Type B pancreatic cell (in vitro differentiated cells): ENCODE measurements at regions not wholly inside any gene's neighbourhood (a gene's known extent, or its start where the extent isn't known, plus 50 kb on each side); places are given as distances from the start of the nearest gene placed in this dataset.
"Not testable (repeated sequence)": the region's sequence is repeated elsewhere in the genome, so short reads cannot be mapped to it uniquely, and the experiment has no call there.

Experiments used
- DNase-seq: peaks from one replicate; pipeline ENCODE4 v3.0.0; 2021; ENCODE audit warnings: mixed read lengths; ENCODE audit not compliant: unreplicated experiment; ENCODE audit errors: extremely low spot score
- H3K27ac Mint-ChIP-seq: 2 replicates; pipeline ENCODE4 v1.8.0; 2021; ENCODE audit warnings: mild to moderate bottlenecking, mixed read lengths
- H3K27me3 Mint-ChIP-seq: 2 replicates; pipeline ENCODE4 v1.8.0; 2021; ENCODE audit warnings: mixed read lengths
- H3K36me3 Mint-ChIP-seq: 2 replicates; pipeline ENCODE4 v1.8.0; 2021; ENCODE audit warnings: mixed read lengths
- H3K4me1 Mint-ChIP-seq: one replicate; pipeline ENCODE4 v1.8.0; 2021; ENCODE audit warnings: mixed read lengths; ENCODE audit not compliant: unreplicated experiment
- H3K4me3 Mint-ChIP-seq: 2 replicates; pipeline ENCODE4 v1.8.0; 2021; ENCODE audit warnings: mild to moderate bottlenecking, mixed read lengths
- H3K9me3 Mint-ChIP-seq: 2 replicates; pipeline ENCODE4 v1.8.0; 2021; ENCODE audit warnings: mixed read lengths
- TF ChIP-seq, protein P1 (sequence below): fragments of 200-600 bp; sonication (generic); conservative IDR thresholded peaks from 2 replicates; pipeline ENCODE4 v1.5.0; 2021; ENCODE audit warnings: antibody characterized with exemption, mild to moderate bottlenecking

DNA sequence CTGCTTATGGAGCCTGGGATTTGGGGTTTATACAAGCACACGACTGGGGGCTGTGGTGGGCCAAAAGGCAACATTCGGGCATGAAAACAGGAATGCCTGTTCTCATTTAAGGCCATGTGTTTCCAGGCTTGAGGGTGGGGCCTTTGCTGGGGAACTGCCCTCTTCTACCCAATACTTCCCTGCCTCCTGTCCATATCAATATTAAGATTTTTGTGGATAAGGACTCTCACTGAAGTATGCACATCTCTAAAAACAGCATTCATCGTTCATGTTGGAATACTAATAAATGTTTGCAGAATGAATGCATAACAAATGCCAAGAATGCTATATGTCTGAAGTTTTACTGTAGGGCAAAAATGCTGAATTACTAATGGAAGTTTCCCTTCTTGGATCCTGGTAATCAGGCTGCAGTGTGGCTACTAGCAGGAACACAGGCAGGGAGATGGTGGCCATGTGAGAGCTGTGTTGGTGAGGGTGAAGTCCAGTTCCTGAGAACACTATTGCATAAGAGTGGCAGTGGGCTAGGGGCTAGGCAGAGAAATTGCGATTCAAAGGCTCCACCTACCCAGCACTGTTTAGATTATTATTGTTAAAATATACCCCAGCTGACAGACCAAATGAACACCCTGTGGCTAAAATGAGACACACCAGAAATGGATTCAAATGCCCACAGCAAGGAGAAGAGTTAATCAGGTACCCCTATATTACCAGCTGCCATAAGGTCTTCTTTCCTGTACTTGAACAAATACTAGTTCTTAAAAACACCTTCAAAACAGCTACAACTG lies 644.3 kb downstream of the EPM2A start:
- H3K9me3 Mint-ChIP-seq, result peaks cover 3% of the 10 kb centered on the region
- no peak overlapping the region for H3K27ac Mint-ChIP-seq
- H3K4me3 Mint-ChIP-seq, result no peak overlapping the region
- H3K4me1 Mint-ChIP-seq, result no peaks in the 10 kb centered on the region
- TF ChIP-seq, protein P1, sequence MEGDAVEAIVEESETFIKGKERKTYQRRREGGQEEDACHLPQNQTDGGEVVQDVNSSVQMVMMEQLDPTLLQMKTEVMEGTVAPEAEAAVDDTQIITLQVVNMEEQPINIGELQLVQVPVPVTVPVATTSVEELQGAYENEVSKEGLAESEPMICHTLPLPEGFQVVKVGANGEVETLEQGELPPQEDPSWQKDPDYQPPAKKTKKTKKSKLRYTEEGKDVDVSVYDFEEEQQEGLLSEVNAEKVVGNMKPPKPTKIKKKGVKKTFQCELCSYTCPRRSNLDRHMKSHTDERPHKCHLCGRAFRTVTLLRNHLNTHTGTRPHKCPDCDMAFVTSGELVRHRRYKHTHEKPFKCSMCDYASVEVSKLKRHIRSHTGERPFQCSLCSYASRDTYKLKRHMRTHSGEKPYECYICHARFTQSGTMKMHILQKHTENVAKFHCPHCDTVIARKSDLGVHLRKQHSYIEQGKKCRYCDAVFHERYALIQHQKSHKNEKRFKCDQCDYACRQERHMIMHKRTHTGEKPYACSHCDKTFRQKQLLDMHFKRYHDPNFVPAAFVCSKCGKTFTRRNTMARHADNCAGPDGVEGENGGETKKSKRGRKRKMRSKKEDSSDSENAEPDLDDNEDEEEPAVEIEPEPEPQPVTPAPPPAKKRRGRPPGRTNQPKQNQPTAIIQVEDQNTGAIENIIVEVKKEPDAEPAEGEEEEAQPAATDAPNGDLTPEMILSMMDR, result no peak
- DNase-seq, result no peak
- peaks cover 8% of the 10 kb centered on the region for H3K27me3 Mint-ChIP-seq
- H3K36me3 Mint-ChIP-seq, result no peaks in the 10 kb centered on the region

DNA sequence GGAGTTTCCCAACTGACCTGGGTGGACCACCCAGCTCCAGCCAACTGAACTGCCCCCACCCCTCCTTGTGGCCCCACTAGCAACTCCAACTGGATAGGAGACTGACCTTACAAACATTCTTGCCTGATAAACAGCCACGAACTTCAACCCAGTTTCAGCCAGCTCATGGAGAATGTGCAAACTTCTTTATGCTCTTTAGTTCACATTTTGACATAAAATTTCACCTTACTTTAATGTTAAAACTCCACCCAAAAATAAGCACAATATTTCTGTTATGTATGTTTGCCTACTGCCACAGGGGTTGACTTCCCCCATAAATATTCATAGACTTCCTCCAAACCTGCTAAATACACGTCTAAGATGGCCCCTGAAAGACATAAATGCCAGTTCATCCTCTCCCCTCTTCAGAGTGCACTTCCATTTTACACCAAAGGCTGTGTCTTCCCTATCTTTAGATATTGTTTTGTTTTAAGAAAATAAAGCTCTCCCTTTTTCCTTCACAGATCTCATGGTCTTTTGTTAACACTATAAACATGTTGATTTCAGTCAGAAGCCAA lies 643.7 kb downstream of the EPM2A start:
- Mint-ChIP-seq H3K9me3 (peaks cover 5% of the 10 kb centered on the region), H3K27ac (no peak overlapping the region), H3K4me1 (no peaks in the 10 kb centered on the region), H3K27me3 (peaks cover 8% of the 10 kb centered on the region), H3K36me3 (no peaks in the 10 kb centered on the region), H3K4me3 (no peak overlapping the region)
- no peak for DNase-seq
- TF ChIP-seq, protein P1, result no peak

DNA sequence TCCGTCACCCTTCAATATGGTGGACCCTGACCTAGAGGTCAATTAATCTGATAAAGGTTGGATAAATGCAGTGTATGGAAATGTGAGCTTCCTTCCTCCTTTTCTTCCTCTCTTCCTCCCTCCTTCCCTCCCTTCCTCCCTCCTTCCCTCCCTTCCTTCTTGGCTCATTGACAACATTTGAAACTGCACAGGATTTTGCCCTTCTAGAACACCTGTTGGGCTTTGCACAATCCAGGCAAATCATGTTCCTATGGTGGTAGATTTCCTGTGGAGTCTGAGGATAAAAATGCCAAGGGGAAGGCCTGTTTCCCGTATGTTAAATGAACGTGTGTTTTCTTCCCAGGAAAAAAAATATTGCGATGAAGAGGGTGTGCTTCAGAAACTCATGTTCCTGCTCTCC lies 642.8 kb downstream of the EPM2A start:
- Mint-ChIP-seq H3K27ac (no peak overlapping the region), H3K36me3 (no peaks in the 10 kb centered on the region), H3K4me1 (no peaks in the 10 kb centered on the region), H3K4me3 (no peak overlapping the region), H3K9me3 (peaks cover 5% of the 10 kb centered on the region), H3K27me3 (peaks cover 8% of the 10 kb centered on the region)
- DNase-seq, result no peak
- TF ChIP-seq, protein P1, result no peak

DNA sequence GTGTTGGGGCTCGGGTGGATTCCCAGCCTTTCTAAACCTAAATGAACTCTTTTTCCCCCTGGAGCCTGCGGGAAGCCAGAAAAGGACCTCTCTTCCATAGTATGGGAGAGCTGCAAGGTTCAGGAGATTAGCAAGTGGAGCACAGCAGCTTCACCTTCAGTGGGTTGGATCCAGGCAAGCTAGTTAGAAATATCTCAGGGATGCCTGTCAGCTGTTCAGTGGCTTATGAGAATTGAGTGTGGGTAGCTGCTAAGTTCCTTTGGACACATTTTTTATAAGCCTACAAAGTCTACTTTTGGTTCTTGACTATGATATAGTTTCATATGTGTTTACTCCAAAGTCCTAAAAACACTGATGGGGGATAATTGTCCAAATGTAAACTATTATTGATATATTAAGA lies 642.1 kb downstream of the EPM2A start:
- H3K4me3 Mint-ChIP-seq, result no peak overlapping the region
- TF ChIP-seq, protein P1, result no peak
- no peak for DNase-seq
- H3K4me1 Mint-ChIP-seq, result no peaks in the 10 kb centered on the region
- peaks cover 8% of the 10 kb centered on the region for H3K27me3 Mint-ChIP-seq
- H3K9me3 Mint-ChIP-seq, result peaks cover 5% of the 10 kb centered on the region
- H3K36me3 Mint-ChIP-seq, result no peaks in the 10 kb centered on the region
- no peak overlapping the region for H3K27ac Mint-ChIP-seq

DNA sequence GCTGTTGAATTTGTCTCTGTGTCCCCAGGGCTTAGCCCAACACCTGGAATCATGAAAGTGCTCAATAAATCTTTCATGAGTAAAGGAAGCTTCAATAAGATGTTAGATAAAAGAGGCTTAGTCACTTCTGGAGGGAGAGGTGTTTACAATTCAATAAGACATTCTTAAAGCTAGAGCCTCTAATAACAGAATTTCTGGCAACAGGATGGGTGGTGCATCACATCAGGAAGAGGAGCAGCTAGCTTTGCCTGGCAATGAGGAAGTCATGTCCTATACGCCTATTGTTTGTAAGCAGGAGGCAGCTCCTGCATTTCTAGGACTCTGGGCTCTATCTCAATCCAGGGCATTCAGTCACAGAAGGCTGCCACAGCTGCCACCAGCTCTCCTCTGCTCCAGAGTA lies 638.5 kb downstream of the EPM2A start:
- Mint-ChIP-seq H3K36me3 (no peaks in the 10 kb centered on the region), H3K4me1 (no peaks in the 10 kb centered on the region), H3K27me3 (peaks cover 4% of the 10 kb centered on the region), H3K9me3 (peaks cover 5% of the 10 kb centered on the region), H3K27ac (no peak overlapping the region), H3K4me3 (no peak overlapping the region)
- no peak for DNase-seq
- TF ChIP-seq, protein P1, result no peak

DNA sequence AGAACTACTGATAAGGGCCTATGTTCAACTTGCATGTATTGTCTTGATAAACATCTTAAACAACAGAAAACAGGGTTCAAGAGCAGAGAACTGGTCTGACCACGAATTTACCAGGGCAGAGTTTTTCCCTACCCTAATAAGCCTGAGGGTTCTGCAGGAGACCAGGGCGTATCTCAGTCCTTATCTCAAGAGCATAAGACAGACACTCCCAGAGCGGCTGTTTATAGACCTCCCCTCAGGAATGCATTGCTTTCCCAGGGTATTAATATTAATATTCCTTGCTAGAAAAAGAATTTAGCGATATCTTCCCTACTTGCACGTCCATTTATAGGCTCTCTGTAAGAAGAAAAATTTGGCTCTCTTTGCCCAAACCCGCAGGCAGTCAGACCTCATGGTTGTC lies 637.2 kb downstream of the EPM2A start:
- not testable (repeated sequence) for H3K27me3 Mint-ChIP-seq, H3K9me3 Mint-ChIP-seq, H3K4me1 Mint-ChIP-seq, H3K36me3 Mint-ChIP-seq, DNase-seq, H3K27ac Mint-ChIP-seq, H3K4me3 Mint-ChIP-seq
